Activated naive CD4-positive, alpha-beta T cell (primary cell): ENCODE measurements at regions not wholly inside any gene's neighbourhood (a gene's known extent, or its start where the extent isn't known, plus 50 kb on each side); places are given as distances from the start of the nearest gene placed in this dataset.

ENCODE experiments used
- DNase-seq, 4 experiments: peaks; one replicate each; lab custom pipeline; 2025; lab: John Stamatoyannopoulos, UW

GRCh38 chrX:55326985-55327384 lies 62.3 kb upstream of the PAGE3 start:
- DNase-seq, result no peak

DNA sequence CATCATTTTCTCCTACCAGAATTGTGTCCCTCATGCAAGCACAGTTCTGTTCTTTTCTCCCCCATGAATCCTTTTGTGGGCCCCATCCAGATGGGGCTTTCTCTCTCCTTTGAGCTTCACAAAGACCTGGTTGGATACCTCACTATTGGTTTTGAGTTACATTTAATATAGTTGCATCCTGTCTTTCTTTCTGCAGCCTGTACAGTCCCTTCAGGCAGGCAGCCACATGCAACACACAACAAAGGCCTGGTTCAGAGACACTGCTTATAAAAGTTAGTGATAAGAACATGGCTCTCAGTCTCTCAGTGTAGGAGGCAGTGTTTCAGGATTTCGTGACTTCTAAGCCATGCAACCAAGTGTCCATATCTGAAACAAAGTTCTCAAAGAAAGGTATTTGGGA lies 70.6 kb upstream of the PAGE3 start:
- no peak for DNase-seq

GRCh38 chrX:55336176-55336575 lies 71.5 kb upstream of the PAGE3 start:
- DNase-seq, result no peak

DNA sequence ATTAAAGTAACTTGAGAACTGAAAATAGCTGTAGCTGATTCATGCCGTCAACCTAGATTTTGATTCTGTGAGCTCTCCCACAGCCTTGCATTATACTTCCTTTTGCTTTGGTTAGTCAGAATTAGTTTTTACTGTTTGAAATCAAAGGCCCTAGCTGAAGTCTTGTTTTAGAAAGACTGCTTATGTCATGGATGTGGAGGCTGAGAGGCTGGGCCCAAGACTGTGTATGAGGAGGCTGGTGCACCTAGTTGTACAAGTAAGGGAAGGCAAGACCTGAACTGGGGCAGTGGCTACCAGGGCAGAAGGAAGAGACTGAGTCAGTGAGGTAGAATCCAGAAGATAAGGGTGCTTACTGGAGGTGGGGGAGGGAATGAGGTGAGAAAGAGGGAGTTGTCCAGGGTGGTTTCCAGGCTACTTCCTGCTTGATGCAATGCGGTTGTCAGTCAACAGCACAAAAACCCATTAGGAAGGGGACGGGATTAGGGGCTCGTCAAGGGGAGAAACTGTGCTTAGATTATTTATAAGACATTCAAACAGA lies 76.2 kb upstream of the PAGE3 start:
- no peak for DNase-seq

- DNase-seq, result peak in 1 of 4 experiments; percentile 4
These were observed 78.1 kb upstream of the PAGE3 start for GRCh38 chrX:55342533-55343501.

DNA sequence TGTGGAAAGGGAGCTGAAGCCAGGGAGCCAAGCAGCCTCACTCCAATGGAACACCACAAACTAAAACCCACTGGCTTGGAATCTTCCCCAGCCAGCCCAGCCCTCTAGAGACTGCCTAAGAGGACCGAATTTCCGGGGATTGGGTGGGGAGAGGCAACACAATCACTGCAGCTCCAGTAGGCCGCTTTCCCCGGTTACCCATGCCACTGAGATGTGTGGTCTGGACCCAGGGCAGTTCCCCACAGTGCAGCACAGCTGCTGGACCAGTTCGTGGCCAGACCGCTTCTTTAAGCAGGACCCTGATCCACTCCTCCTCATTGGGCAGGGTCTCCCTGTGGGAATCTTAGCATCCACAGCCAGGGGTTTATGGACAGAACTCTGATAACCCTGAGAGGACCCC lies 91.9 kb upstream of the PAGE3 start:
- DNase-seq, result no peak

GRCh38 chrX:55357236-55357635 lies 92.5 kb upstream of the PAGE3 start:
- no peak for DNase-seq

GRCh38 chrX:55379396-55379795 lies 72.5 kb upstream of the MAGEH1 start:
- no peak for DNase-seq

- DNase-seq, result no peak
These were observed 62.6 kb upstream of the MAGEH1 start for GRCh38 chrX:55389376-55389775.

- peak in 1 of 4 experiments; percentile 7 for DNase-seq
These were observed 55.1 kb upstream of the MAGEH1 start for GRCh38 chrX:55396836-55397235.
